ENCODE measurements at regions not wholly inside any gene's neighbourhood (a gene's known extent, or its start where the extent isn't known, plus 50 kb on each side); places are given as distances from the start of the nearest gene placed in this dataset.

GRCh38 chr1:98538106-98538505 lies 123.4 kb upstream of the SNX7 start (continued):
- no peak for TF ChIP-seq KLF17 (tag by site-specific recombination; IDR thresholded peaks at IDR 0.05)

GRCh38 chr1:98523256-98523655 lies 138.3 kb upstream of the SNX7 start:
- H3K4me3 ChIP-seq (ENCODE audit: low read depth, low read length), result no peak overlapping the region
- no peaks in the 10 kb centered on the region for H3K36me3 ChIP-seq (ENCODE audit: control insufficient read depth in 2 of 2, insufficient read depth in 1 of 2, low read length in 2 of 2)
- ChIA-PET POLR2A (no interaction called here), CTCF (interaction anchor here (0.7 to 1.9 kb wide), 2 partner anchors 55 to 322 kb away, joined by 4 to 8 read pairs; no protein-coding TSS in a partner anchor)
- no peaks in the 10 kb centered on the region for H3K4me1 ChIP-seq (ENCODE audit: control insufficient read depth, insufficient read depth, low read length)
- no peaks in the 10 kb centered on the region for H3K9me3 ChIP-seq (ENCODE audit: control insufficient read depth, insufficient read depth, low read depth, low read length)
- TF ChIP-seq ZNF324 (tag by site-specific recombination; IDR thresholded peaks at IDR 0.05) (no peak), ZNF792 (tag by site-specific recombination; IDR thresholded peaks at IDR 0.05) (no peak), ZNF660 (tag by site-specific recombination; IDR thresholded peaks at IDR 0.05) (no peak), HIC1 (tag by site-specific recombination; IDR thresholded peaks at IDR 0.05) (no peak), ZNF645 (tag by site-specific recombination; IDR thresholded peaks at IDR 0.05) (no peak), ZNF596 (tag by site-specific recombination; IDR thresholded peaks at IDR 0.05) (no peak), ZSCAN5A (tag by site-specific recombination; IDR thresholded peaks at IDR 0.05) (no peak), ZNF114 (tag by site-specific recombination; IDR thresholded peaks at IDR 0.05) (no peak), ZSCAN30 (tag by site-specific recombination; IDR thresholded peaks at IDR 0.05) (no peak), PATZ1 (tag by site-specific recombination; IDR thresholded peaks at IDR 0.05) (no peak), RBAK (tag by site-specific recombination; IDR thresholded peaks at IDR 0.05) (no peak), ELK4 (IDR thresholded peaks at IDR 0.05; ENCODE audit: borderline replicate concordance, low read depth, low read length) (no peak), KLF8 (tag by site-specific recombination; IDR thresholded peaks at IDR 0.05) (no peak), ZNF658 (tag by site-specific recombination; IDR thresholded peaks at IDR 0.05) (no peak), ZNF37A (tag by site-specific recombination; IDR thresholded peaks at IDR 0.05) (no peak)
- H3K27ac ChIP-seq (ENCODE audit: extremely low read depth, low read depth, low read length), result no peak overlapping the region
